ENCODE measurements at regions not wholly inside any gene's neighbourhood (a gene's known extent, or its start where the extent isn't known, plus 50 kb on each side); places are given as distances from the start of the nearest gene placed in this dataset.

- TF ChIP-seq POLR2AphosphoS5 (IDR thresholded peaks at IDR 0.05) (no peak), POLR2A (IDR thresholded peaks at IDR 0.05) (no peak), EP300 (IDR thresholded peaks at IDR 0.05) (no peak)
- TF ChIP-seq, protein P1, sequence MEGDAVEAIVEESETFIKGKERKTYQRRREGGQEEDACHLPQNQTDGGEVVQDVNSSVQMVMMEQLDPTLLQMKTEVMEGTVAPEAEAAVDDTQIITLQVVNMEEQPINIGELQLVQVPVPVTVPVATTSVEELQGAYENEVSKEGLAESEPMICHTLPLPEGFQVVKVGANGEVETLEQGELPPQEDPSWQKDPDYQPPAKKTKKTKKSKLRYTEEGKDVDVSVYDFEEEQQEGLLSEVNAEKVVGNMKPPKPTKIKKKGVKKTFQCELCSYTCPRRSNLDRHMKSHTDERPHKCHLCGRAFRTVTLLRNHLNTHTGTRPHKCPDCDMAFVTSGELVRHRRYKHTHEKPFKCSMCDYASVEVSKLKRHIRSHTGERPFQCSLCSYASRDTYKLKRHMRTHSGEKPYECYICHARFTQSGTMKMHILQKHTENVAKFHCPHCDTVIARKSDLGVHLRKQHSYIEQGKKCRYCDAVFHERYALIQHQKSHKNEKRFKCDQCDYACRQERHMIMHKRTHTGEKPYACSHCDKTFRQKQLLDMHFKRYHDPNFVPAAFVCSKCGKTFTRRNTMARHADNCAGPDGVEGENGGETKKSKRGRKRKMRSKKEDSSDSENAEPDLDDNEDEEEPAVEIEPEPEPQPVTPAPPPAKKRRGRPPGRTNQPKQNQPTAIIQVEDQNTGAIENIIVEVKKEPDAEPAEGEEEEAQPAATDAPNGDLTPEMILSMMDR (IDR thresholded peaks at IDR 0.05), result no peak
- no peaks in the 10 kb centered on the region for H3K4me1 ChIP-seq
- 94% methylated on average over 5 of the region's 5 CpGs for WGBS
These were observed 951.6 kb upstream of the TENM3 start for GRCh38 chr4:181291615-181292014.

DNA sequence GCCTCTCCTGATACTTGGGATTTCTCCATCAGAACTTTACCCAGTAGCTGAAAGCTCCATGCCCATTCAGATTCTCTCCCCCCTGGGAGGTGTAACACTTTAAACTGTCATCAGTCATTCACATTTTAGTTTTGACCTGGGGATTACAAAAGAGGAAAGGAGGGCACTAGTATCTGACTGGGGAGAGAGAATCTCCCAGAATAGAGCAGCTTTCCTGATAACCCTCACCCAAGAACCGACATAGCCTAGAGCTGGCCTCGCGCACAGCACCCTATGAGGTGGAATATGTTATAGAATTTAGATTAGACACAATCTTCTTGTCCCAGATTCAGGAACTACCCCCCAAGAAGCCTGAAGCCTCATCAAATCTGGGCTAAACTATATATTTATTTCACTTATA is 950.2 kb upstream of the TENM3 start:
- TF ChIP-seq POLR2AphosphoS5 (IDR thresholded peaks at IDR 0.05), result no peak
- TF ChIP-seq EP300 (IDR thresholded peaks at IDR 0.05), result no peak
- TF ChIP-seq, protein P1 (IDR thresholded peaks at IDR 0.05), result no peak
- TF ChIP-seq POLR2A (IDR thresholded peaks at IDR 0.05), result no peak
- H3K4me3 ChIP-seq, result no peak overlapping the region
- H3K27me3 ChIP-seq, result no peaks in the 10 kb centered on the region
- H3K9me3 ChIP-seq, result no peaks in the 10 kb centered on the region
- no peak overlapping the region for H3K27ac ChIP-seq
- no peaks in the 10 kb centered on the region for H3K4me1 ChIP-seq
- DNase-seq (ENCODE audit: low spot score in 2 of 2), result no peak
- H3K36me3 ChIP-seq, result no peaks in the 10 kb centered on the region
- WGBS, result 91% methylated on average over 3 of the region's 3 CpGs

More at GRCh38 chr4:181291615-181292014, 951.6 kb upstream of the TENM3 start:
- no peak overlapping the region for H3K4me3 ChIP-seq
- no peaks in the 10 kb centered on the region for H3K36me3 ChIP-seq
- no peaks in the 10 kb centered on the region for H3K9me3 ChIP-seq
- DNase-seq (ENCODE audit: low spot score in 2 of 2), result no peak
- H3K27ac ChIP-seq, result no peak overlapping the region
- H3K27me3 ChIP-seq, result no peaks in the 10 kb centered on the region

- Histone ChIP-seq H3K36me3 (no peaks in the 10 kb centered on the region), H3K4me3 (no peak overlapping the region), H3K9me3 (no peaks in the 10 kb centered on the region), H3K27me3 (no peaks in the 10 kb centered on the region), H3K27ac (no peak overlapping the region), H3K4me1 (no peaks in the 10 kb centered on the region)
- TF ChIP-seq EP300 (IDR thresholded peaks at IDR 0.05), result no peak
- TF ChIP-seq, protein P1 (IDR thresholded peaks at IDR 0.05), result no peak
- TF ChIP-seq POLR2AphosphoS5 (IDR thresholded peaks at IDR 0.05), result no peak
- no peak for TF ChIP-seq POLR2A (IDR thresholded peaks at IDR 0.05)
- no peak for DNase-seq (ENCODE audit: low spot score in 2 of 2)
- WGBS, result 91% methylated on average over 10 of the region's 10 CpGs
These were observed 949.7 kb upstream of the TENM3 start for GRCh38 chr4:181293541-181293940.

DNA sequence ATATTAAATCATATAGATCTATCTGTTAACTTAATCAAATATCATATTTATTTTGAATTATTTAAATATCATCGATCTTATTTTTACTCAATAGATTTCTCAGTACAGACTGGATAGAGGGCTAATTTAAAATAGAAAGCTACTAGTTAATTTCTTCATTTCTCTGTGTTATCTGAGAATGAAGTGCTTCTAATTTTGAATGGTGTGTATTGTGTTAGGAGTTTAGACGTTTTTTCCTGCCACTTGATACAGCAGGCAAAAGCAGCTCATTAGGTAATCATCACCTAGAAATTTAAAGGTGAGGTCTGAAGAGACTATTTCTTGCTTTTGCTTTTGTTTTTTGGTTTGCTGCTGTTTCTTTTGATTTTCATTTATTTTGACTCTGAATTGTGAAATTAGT is 948.8 kb upstream of the TENM3 start:
- Histone ChIP-seq H3K4me3 (no peak overlapping the region), H3K4me1 (no peaks in the 10 kb centered on the region), H3K9me3 (no peaks in the 10 kb centered on the region), H3K27ac (no peak overlapping the region), H3K27me3 (no peaks in the 10 kb centered on the region), H3K36me3 (no peaks in the 10 kb centered on the region)
- 62% methylated on average over 2 of the region's 2 CpGs for WGBS
- TF ChIP-seq POLR2AphosphoS5 (IDR thresholded peaks at IDR 0.05), result no peak
- TF ChIP-seq, protein P1 (IDR thresholded peaks at IDR 0.05), result no peak
- TF ChIP-seq POLR2A (IDR thresholded peaks at IDR 0.05), result no peak
- no peak for TF ChIP-seq EP300 (IDR thresholded peaks at IDR 0.05)
- DNase-seq (ENCODE audit: low spot score in 2 of 2), result no peak

DNA sequence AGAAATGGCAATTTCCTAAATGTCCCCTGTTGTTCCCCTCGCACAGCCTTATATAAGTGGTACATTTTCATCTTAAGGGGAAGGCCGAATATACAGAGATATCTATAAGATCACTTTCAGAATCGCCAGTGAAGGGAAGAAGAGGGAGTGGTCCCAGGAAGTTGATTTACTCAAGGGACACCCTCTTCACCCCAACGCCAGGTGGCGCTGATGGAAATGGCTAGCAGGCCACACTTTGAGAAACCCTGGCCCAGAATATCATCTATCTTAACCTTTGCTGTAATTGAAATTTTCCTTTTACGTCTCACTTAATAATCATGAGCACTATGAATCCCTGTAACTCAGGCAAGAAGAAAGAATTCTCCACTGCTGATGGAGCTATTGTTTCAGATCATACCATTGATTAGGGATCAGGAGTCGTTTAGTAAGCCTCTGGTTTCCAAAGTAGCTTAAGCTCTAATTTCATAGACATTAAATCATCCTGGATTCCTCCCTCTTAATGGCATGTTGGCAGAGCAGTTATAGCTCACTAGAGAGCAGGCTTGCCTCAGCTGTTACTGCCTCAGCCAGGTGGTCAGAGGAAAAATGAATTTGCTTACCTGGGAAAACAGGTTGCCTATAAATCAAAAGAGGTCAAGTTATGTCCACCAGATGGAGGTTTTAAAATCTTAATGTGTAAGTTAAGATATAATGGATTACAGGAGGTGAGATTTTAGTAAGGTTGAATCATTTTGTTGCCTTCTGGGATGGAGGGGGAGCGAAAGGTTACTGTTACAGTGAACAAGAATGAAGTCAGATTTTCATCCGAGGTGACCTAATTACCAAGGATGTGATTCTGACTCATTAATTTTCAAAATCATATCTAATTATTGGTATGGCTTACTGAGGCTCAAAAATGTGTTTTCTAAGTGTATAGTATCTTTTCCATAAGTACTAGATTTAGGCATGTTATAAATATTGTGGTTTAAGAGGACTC is 941.2 kb upstream of the TENM3 start:
- H3K27me3 ChIP-seq, result no peaks in the 10 kb centered on the region
- H3K4me1 ChIP-seq, result no peaks in the 10 kb centered on the region
- TF ChIP-seq, protein P1 (IDR thresholded peaks at IDR 0.05), result no peak
- TF ChIP-seq POLR2AphosphoS5 (IDR thresholded peaks at IDR 0.05), result no peak
- H3K4me3 ChIP-seq, result no peak overlapping the region
- DNase-seq (ENCODE audit: low spot score in 2 of 2), result no peak
- whole genome bisulfite sequencing, result 58% methylated on average over 9 of the region's 9 CpGs
- H3K36me3 ChIP-seq, result no peaks in the 10 kb centered on the region
- H3K27ac ChIP-seq, result no peak overlapping the region
- H3K9me3 ChIP-seq, result no peaks in the 10 kb centered on the region
